Activated T-cell treated with anti-CD3 and anti-CD28 coated beads for 48 hours (primary cell): ENCODE measurements at regions not wholly inside any gene's neighbourhood (a gene's known extent, or its start where the extent isn't known, plus 50 kb on each side); places are given as distances from the start of the nearest gene placed in this dataset.
"Not testable (repeated sequence)": the region's sequence is repeated elsewhere in the genome, so short reads cannot be mapped to it uniquely, and the experiment has no call there.

ENCODE experiments used
- DNase-seq: peaks from one replicate; pipeline ENCODE4 v3.0.0-alpha.2; 2020; ENCODE audit warnings: low read depth

DNA sequence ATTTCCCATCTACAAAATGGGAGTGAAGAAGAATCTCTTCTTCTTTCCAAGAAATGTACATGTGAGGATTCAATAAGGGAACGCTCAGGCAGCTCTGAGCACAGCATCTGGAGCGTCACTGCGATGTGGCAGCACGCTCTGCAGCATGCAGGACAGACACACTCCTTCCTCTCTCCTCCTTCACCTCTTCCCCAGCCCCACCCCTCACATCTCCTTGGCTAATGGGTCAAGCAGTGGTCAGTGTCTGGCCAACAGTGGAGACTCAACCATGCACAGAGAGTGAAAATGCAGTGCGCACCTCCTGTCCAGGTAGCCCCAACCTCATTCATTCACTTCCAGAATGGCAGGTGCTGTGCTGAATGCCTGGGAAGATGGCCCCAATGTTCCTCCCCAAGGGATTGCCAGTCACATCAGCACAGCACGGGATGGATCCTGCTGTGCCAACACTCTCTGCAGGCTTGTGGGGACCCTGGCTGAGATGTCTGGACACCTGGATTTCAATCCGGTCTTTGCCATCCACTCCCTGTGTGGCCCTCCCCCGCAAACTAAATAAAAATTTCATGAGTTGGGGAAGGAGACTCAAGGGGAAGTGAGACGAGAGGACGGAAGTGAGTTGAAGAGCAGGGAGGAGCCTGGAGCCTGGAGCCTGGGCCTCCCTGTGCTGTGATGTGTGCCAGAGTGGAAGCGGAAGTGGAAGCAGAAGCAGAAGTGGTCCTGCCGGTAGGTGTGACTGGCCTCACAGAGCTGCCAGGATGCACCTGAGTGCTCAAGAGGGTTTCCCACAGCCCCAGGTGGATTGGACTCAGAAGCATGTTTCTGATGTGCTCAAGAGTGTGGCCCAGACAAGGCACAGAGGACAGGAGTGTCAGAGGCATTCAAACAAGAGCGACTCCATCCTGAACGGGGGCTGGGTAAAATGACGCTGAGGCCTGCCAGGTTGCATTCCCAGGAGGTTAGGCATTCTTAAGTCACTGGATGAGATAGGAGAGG, 163.9 kb downstream of the SMAD6 start:
- DNase-seq: no peak

DNA sequence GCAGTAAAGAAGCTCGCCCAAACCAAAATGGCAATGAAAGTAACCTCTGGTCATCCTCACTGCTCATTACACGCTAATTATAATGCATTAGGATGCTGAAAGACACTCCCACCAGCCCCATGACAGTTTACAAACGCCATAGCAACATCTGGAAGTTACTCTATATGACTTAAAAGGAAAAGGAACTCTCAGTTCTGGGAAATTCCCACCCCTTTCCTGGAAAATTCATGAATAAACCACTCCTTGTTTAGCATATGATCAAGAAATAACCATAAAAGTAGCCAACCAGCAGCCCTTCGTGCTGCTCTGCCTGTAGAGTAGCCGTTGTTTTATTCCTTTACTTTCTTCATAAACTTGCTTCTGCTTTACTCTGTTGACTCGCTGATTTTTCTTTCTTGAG, 164.6 kb downstream of the SMAD6 start:
- no peak for DNase-seq

DNA sequence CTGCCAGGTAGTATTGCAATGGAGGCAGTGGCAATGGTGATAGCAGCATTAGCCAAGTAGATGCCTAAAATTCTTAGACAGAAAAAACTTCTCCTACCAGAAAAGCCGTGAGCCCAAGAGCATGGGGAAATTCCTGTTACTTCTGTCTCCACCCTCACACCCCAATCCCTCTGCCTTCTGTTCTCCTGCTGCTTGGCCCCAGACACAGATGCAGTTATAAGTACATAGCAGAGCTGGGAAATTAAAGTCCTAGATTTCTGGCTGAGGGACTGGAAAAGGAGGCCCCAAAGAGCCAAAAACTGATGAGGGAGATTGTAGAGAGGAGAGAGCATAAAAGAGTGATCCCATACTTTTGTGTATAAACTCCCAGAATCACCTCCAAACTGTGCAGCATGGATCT, 166.9 kb downstream of the SMAD6 start:
- DNase-seq: no peak

DNA sequence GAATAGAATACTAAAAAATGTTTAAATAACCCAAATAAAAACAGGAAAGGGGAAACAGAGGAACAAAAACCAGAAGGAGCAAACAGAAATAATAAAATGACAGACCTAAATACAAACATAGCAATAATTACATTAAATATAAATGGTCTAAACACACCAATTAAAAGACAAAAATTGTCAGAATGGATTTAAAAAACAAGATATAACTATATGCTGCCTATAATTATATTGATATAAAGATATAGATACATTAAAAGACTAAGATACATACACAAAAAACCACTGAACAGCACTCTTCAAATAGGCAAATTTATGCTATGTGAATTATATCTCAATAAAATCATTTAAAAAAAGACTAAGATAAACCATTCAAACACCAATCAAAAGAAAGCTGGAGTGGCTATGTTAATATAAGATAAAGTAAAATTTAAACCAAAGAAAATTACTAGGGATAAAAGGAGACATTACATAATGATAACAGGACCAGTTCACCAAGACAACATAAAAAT, 168.9 kb downstream of the SMAD6 start:
- DNase-seq: no peak

DNA sequence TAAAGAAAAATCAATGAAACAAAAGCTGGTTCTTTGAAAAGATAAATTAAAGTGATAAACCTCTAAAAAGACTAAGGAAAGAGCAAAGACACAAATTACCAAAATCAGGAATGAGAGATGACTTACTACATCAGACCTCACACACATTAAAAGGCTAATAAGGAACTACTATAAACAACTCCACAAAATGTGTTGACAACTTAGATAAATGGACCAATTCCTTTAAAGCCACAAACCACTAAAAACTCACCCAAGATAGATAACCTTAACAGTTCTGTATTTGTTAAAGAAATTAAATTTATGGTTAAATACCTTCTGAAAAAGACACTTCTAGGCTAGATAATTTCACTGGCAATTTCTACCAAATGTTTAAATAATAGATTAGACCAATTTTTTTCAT, 170.4 kb downstream of the SMAD6 start:
- DNase-seq: no peak

DNA sequence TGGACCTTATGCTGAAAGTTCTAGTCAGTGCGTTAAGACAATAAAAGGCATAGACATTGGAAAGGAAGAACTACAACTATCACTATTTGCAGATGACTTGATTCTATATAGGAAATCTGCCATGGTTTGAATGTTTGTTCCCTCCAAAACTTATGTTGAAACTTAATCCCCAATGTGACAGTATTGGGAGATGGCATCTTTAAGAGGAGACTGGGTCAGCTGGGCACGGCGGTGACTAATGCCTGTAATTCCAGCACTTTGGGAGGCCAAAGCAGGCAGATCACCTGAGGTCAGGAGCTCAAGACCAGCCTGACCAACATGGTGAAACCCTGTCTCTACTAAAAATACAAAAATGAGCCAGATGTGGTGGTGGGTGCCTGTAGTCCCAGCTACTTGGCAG, 171.3 kb downstream of the SMAD6 start:
- not testable (repeated sequence) for DNase-seq

DNA sequence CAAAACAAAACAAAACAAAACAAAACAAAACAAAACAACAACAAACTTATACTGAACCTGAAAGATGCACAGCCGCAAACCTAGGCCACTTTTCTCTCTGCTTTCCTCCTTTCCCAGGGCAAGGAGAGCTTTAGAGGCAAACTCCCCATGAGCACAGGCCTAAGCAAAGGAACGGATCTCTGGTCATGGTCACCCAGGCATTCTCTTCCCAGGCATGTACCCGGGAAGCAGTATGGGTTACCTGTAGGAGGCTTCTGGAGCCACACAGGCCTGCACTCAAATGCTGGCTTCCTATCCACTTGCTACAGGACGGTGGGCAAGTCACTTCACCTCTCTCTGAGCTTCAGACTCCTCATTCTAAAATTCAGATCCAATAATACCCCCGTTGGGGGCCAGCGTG, 171.8 kb downstream of the SMAD6 start:
- DNase-seq: no peak

DNA sequence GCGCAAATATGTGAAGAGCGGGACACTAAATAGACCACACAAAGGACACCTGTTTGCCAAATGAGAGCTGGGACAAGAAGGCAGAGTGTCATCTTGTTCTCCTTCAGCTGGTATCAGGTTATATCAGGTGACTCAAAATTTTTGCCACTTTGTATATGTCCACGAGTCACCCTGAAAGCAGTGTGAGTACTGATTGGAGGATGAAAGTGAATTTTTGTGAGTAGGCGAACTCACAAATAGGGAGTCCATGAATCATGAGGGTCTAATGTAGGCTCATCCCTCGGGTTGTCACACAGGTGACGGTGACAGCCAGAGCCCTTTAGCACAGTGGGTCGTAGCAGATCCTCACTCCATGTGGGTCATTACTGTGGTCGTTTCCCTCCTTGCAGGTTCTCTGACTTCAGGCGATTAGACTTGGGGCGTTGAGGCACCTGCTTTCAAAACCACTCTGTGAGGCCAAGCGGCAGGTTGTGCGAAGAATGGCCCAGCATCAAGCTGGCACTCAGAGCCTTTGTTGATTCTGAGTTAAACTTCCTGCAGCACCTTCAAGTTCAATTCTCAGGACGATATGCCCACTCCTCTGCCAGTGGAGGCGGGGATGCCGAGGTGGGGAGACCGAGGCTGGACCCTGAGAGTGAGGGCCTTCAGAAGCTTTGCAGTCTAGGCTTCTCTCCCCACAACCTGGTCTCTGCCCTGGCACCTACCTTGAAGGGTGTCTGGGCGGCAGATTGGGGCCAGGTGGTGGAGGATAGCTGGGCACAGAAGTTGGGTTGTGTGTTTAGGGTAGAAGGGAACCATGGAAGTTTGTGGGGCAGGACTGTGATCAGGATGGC, 173.8 kb downstream of the SMAD6 start:
- no peak for DNase-seq

DNA sequence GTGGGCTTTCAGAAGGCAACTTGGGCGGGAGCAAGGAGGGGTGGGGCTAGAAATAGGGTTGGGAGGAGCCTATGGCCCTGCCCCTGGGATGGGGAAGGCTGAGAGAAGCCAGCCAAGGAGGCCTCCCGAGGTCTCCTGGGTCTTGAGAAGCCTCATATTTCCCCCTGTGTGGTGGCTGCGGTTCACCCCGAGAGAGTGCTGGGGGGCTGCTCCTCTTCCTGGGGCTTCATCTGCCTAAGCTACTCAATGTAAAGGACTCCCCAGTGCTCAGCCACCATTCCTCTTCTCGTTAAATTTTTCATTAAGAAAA, 174.3 kb downstream of the SMAD6 start:
- DNase-seq: no peak

DNA sequence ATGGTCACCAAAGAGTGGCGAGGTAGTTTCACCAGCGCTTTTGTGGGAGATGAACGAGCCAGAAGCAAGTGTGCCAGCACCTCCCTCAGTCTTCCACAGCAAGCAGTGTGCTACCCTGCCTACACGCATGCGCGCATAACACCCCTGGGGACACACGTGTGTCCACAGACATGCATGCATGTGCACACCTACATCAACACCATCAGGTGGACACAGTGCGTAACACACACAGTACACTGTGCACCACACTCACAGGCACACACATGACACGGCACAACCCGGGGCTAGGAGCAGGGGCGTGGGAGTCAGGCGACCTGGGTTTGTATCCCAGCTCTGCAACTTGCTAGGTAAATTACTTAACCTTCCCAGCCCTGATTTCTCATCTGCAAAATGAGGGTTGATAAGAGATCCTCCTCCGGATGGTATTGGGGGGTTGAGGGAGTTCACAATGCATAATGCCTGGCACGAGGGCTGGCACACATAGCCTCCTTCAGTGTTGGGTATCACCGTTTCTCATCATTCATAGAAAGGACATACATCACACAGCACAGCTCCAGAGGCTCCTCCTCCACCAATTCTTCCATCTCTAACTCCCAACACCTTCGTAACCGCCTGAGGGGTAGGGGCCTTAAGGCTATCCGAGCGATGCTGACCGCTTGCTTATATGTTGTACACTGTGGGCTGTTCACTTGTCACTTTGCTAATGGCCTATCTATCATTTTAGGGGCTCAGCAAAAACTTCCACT, 174.9 kb downstream of the SMAD6 start:
- no peak for DNase-seq

DNA sequence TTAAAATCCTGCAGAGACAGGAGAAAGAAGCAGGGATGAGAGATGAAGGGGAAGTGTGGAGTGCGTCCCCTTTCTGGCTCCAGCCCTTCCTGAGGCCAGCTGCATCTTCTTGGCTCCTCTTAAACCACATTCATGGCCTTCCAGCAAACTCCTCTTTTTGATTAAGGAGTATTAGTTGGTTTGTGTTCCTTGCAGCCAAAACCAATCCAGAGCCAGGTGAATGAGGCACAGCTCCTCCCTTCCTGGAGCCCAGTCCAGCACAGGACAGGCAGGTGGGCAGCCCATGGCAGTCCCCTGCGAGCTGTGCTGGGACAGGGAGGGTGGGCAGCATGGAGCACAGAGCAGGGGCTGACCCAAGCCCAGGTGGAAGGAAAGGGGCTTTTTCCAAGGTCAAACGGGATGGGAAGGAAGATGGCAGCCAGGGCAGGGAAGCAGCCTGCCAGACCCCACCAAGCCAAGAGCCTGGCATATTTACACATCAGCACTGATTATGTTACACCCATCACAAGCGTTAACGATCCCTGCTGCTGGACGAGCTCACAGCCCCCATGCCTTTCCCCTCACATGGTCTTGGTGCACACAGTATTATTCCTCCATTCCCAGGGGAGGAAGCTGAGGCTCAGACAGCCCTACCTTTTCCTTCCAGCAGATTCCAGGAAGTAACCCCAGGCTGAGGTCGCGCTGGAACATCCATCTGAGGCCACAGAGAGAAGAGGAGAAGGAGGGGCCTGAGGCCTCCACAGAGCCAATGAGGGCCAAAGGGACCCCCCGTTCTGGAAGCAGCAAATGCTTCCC, 175.6 kb downstream of the SMAD6 start:
- DNase-seq: no peak

DNA sequence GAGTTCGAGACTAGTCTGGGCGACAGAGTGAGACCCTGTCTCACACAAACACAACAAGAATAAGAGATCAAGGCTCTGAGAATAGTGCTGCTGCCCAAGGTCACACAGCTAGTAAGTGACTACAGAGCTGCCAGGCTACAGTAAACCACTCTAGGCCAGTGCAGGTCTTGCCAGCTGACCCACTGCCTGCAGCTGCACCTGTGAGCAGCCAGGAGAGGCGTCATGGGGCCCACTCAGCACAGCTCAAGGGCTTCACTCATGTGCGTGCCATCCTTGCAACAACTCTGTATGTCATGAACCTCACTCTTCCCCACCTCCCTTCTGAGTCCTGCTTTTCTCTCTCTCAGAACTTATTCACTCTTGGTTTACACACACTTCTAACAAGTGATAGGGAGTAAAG, 176.7 kb downstream of the SMAD6 start:
- no peak for DNase-seq

DNA sequence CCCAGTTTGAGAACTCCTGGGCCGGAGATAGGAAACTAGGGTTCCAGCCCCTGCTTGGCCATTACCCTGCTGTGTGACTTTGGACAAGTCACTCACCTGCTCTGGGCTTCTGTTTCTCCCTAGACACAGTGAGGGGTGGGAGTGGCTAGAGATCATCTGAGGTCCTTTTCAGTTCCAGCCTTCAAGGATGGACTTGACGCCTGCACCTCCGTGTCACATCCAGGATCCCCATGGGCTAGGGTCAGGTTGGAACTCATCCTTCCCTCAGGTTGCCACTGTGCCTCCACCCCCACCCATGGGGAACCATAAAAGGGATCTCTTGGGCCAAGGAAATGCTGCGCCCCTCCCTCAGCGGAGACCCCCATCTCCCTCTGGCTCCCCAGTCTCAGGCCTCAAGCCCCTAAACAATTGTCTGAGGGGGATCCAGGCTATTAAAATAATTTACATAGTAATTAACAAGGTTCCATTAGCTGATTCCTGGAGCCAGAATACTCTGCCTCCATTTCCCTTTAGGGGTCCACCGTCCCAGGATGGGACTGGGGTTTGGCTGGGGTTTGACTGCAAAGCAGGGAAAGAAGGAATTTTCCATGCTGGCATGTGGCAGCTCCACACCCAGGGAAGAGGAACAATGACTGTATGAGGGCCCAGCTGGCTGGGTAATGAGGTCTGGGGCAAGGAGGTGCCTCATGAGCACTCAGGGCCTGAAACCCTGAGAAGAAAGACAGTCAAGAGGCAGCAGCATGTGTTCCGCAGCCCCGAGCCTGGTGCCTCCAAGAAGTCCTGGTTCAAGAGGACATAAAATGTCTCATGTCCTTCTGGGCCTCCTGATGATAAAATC, 177.7 kb downstream of the SMAD6 start:
- DNase-seq: no peak

DNA sequence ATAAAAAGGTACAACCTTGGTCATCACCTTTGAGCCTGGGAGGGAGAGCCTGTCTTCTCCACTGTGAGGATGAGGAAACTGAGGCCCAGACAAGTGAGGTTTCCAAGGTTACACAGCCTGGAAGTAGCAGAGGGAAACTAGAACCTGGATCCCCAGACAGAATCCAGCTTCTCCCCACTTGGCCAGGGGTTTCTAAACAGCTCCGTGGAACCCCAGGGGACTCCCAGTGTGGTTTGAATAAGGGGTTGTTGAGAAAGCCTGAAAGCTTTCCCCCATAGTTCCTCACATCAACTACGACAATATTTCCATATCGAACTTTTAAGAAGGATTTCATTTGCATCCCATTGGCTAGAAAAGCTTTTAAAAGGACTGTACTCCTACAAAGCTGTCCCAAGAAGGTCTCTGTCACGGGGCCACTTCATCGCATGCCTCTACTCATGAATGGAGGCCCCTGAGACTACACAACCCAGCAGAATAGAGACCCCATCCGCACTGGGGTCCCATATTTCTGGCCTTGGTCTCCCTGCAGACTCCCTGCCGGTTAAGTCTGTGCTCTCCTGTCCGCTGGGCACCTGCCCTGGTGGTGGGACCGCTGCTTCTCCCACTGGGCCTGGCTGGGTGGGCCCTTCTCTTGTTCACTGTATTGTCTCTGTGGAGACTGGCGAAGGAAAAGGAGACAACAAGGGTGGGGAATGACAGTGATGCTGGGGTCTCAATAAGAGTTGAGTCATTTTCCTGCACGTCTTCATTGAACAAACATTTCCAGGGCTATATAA, 178.5 kb downstream of the SMAD6 start:
- DNase-seq: no peak

DNA sequence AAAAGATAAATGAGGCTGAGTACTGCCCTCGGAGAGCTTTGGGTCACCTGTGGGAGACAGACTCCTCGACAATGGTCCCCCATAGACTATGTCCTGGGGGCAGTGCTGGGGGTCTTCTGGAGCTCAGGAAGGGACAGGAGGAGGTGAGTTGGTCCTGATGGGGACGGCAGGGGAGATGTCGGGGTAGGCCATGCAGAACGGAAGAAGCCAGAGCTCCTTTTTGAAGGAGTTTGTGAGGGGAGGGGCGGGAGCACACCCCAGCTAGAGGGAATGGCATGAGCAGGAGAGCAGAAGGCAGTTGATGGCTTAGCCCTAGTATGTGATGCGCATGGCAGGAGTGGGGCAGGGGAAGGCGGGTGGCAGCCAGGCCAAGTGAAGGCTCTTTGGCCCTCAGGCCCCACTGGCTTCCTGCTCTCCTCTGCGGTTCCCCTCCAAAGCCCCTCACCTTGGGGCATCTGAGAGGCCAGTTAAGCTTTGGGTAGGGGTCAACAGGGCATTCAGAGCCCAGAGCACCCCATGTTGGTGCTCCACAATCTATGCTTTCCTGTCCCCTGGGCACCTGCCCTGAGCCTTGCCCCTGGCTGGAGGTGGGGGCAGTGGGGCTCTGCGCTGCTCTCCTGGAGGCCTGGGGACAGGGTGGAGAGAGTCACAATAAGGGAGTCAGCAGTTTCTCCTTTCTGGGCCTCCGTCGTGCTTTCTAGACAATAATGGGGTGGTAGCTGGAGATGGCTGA, 179.3 kb downstream of the SMAD6 start:
- no peak for DNase-seq

DNA sequence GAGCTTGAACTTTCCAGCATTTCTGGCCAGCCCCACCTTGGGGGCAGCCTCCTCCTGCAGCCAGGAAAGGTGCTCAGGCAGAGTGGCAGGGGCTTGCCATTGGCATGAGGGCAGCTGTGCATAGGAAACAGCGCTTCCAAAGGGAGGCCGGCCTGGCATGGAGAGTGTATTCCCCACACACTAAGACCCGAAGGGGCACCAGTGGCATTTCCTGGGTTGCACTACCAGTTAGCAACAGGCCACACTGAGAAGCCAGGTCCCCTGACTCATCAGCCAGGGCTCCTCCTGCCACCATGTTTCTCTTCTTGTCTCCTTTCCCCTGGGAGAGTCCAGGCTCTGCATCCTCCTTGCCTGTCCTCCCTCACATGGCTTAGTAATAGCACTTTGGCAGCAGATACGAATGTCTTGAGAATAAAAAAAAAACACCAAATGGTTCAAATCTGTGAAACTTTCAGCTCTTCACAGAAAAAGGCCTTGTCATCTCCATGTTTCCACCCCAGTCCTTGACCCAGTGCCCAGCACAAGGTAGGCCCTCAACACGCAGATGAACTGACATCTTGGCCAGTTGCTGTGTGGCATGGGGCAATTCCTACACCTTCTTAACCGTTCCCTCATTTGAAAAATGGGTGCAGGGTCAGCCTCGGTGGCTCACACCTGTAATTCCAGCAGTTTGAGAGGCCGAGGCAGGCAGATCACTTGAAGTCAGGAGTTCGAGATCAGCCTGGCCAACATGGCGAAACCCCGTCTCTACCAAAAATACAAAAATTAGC, 180.4 kb downstream of the SMAD6 start:
- DNase-seq: no peak

DNA sequence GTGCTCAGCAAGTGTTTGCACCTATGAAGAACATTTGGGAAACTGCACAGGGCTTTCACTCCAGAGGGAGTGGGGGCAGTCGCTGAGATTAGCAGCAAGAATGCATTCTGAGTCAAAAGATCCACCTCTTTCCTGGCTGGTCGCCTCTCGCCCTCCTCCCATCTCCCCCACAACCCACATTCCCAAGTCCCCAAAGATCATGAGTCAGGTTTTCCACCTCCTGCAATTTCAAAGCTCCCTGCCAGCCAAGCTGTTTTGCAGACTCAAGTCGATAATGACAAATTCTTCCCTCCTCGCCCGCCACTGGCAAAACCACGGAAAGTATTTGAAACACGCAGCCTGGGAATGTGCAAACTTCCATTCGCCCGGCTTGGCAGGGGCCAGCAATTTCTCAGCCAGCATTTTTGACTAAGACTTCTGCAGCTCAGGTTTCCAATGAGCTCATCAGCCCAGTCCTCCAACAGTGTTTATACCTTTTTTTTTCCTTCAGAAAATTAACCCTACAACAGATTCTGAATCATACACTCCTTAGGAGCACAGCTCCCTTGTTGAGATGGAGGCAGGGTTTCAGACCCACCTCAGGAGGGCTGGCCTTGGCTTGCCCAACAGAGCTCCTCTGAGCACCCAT, 181.4 kb downstream of the SMAD6 start:
- no peak for DNase-seq

DNA sequence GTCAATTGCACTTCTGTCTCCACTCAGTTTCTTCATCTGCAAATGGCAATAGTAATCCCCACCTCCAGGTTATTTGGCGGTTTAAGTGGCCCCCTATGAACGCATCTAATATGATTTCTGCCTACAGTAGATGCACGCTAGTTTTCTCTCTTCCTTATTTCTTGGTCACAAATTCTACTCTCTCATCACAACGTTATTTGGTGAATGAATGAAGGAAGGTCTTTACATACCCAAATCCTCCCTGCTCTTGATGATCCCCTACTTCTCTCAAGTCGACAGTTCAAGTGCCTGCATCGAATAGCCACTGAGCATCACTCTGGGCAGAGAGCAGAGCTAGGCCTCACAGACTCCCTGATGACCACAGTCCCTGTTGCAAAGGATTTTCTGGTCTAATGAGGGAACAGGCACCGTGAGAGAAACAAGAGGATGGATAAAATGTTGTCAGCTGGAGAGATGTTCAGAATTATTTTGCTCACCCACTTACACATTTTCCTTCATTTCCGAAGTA, 181.2 kb upstream of the SMAD3 start:
- DNase-seq: no peak
